PFSK-1 (cell line): ENCODE measurements at regions not wholly inside any gene's neighbourhood (a gene's known extent, or its start where the extent isn't known, plus 50 kb on each side); places are given as distances from the start of the nearest gene placed in this dataset.

Source experiments
- FOXP2 ChIP-seq: optimal IDR thresholded peaks from 2 replicates; pipeline ENCODE3; 2011; ENCODE audit warnings: borderline replicate concordance, control low read depth, inconsistent platforms; ENCODE audit not compliant: insufficient read depth; ENCODE audit errors: extremely low read length, extremely low read depth
- POLR2AphosphoS5 ChIP-seq: IDR thresholded peaks from 2 replicates; pipeline ENCODE4 v1.6.1; 2012; ENCODE audit warnings: low read depth, mild to moderate bottlenecking, control low read depth, low read length, moderate library complexity
- REST ChIP-seq, 2 experiments: IDR thresholded peaks; 2 replicates each; pipeline versions ENCODE4 v1.6.1 to v1.8.0; 2011 to 2012; ENCODE audit warnings: low read depth in 2 of 2, low read length in 2 of 2, control low read depth in 1 of 2, inconsistent platforms in 1 of 2, mild to moderate bottlenecking in 1 of 2, moderate library complexity in 1 of 2; ENCODE audit not compliant: insufficient read depth in 1 of 2
- SIN3A ChIP-seq: IDR thresholded peaks from 2 replicates; pipeline ENCODE4 v1.6.1; 2012; ENCODE audit warnings: mild to moderate bottlenecking, low read length, moderate library complexity, borderline replicate concordance; ENCODE audit not compliant: insufficient read depth
- TAF1 ChIP-seq: IDR thresholded peaks from 2 replicates; pipeline ENCODE4 v1.6.1; 2012; ENCODE audit warnings: low read length, control low read depth, borderline replicate concordance; ENCODE audit not compliant: insufficient read depth

GRCh38 chr4:31548823-31549222 lies 828.7 kb downstream of the PCDH7 start:
- TF ChIP-seq REST (IDR thresholded peaks at IDR 0.05; ENCODE audit: insufficient read depth in 1 of 2, low read depth in 2 of 2, low read length in 2 of 2) = no peak
- TF ChIP-seq TAF1 = no peak
- TF ChIP-seq SIN3A = no peak
- TF ChIP-seq POLR2AphosphoS5 = no peak
- TF ChIP-seq FOXP2 = no peak

GRCh38 chr4:31549256-31549655 lies 829.1 kb downstream of the PCDH7 start:
- TF ChIP-seq POLR2AphosphoS5 (no peak), TAF1 (no peak), REST (IDR thresholded peaks at IDR 0.05; ENCODE audit: insufficient read depth in 1 of 2, low read depth in 2 of 2, low read length in 2 of 2) (no peak), SIN3A (no peak), FOXP2 (no peak)

GRCh38 chr4:31557437-31557836 lies 837.3 kb downstream of the PCDH7 start:
- no peak for TF ChIP-seq REST (IDR thresholded peaks at IDR 0.05; ENCODE audit: insufficient read depth in 1 of 2, low read depth in 2 of 2, low read length in 2 of 2)
- TF ChIP-seq POLR2AphosphoS5 = no peak
- no peak for TF ChIP-seq FOXP2
- no peak for TF ChIP-seq TAF1
- no peak for TF ChIP-seq SIN3A

- TF ChIP-seq POLR2AphosphoS5 = no peak
Measured at GRCh38 chr4:31573554-31573953, 853.4 kb downstream of the PCDH7 start.

GRCh38 chr4:31575504-31575903 lies 855.3 kb downstream of the PCDH7 start:
- no peak for TF ChIP-seq TAF1
- TF ChIP-seq FOXP2 = no peak
- TF ChIP-seq REST (IDR thresholded peaks at IDR 0.05; ENCODE audit: insufficient read depth in 1 of 2, low read depth in 2 of 2, low read length in 2 of 2) = no peak
- no peak for TF ChIP-seq POLR2AphosphoS5
- TF ChIP-seq SIN3A = no peak

GRCh38 chr4:31580843-31581242 lies 860.7 kb downstream of the PCDH7 start:
- TF ChIP-seq POLR2AphosphoS5 (no peak), SIN3A (no peak), FOXP2 (no peak), TAF1 (no peak), REST (IDR thresholded peaks at IDR 0.05; ENCODE audit: insufficient read depth in 1 of 2, low read depth in 2 of 2, low read length in 2 of 2) (no peak)
